Epithelial cell of proximal tubule (primary cell): ENCODE measurements at regions not wholly inside any gene's neighbourhood (a gene's known extent, or its start where the extent isn't known, plus 50 kb on each side); places are given as distances from the start of the nearest gene placed in this dataset.
A peak's percentile ranks its signal among the peaks of the same experiment; 100 is the strongest.

Experiments used
- DNase-seq: peaks from one replicate; pipeline ENCODE4 v3.0.0-alpha.2; 2011; ENCODE audit warnings: low read depth
- H3K4me3 ChIP-seq: 2 replicates; pipeline ENCODE4 v1.5.1; 2011; ENCODE audit warnings: low read depth, mild to moderate bottlenecking, low read length
- TF ChIP-seq, protein P1 (sequence below): conservative IDR thresholded peaks from 2 replicates; pipeline ENCODE4 v1.5.1; 2012; ENCODE audit warnings: low read depth, mild to moderate bottlenecking, low read length

DNA sequence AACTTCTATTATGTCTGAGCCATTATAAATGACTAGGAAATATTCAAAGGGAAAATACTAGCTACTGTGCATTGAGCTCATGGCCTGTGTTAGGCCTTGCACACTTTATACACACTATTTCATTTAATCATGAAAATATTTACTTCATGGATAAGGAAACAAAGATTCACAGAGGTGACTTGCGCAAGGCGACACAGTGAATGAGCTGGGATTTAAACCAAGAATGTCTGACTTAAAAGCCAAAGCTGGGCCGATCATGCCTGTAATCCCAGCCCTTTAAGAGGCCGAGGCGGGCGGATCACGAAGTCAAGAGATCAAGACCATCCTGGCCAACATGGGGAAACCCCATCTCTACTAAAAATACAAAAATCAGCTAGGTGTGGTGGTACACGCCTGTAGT is 231.5 kb downstream of the MIAT start:
- TF ChIP-seq, protein P1, sequence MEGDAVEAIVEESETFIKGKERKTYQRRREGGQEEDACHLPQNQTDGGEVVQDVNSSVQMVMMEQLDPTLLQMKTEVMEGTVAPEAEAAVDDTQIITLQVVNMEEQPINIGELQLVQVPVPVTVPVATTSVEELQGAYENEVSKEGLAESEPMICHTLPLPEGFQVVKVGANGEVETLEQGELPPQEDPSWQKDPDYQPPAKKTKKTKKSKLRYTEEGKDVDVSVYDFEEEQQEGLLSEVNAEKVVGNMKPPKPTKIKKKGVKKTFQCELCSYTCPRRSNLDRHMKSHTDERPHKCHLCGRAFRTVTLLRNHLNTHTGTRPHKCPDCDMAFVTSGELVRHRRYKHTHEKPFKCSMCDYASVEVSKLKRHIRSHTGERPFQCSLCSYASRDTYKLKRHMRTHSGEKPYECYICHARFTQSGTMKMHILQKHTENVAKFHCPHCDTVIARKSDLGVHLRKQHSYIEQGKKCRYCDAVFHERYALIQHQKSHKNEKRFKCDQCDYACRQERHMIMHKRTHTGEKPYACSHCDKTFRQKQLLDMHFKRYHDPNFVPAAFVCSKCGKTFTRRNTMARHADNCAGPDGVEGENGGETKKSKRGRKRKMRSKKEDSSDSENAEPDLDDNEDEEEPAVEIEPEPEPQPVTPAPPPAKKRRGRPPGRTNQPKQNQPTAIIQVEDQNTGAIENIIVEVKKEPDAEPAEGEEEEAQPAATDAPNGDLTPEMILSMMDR = no peak
- no peak overlapping the region for H3K4me3 ChIP-seq
- peak; percentile 15 for DNase-seq

- DNase-seq = no peak
- no peak overlapping the region for H3K4me3 ChIP-seq
- TF ChIP-seq, protein P1 = no peak
These were observed 232.4 kb downstream of the MIAT start for GRCh38 chr22:26889802-26890201.

DNA sequence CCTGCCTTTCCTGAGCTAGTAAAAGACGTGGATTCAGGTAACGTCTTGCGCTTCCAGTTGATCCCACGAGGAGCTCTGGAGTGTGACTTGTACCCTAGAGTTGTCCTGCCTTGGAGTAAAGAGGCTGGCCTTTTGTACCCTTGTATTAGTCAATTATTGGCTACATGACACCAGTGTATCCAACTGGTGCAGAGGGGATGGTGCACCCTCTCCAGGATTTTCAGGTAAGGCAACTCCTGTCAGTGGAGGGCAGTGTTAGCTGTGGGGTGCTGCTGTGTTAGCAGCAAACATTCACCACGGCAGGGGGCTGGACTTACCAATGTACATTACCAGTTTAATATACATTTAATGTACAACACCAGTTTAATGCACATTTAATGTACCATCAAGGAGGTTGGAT is 233.5 kb downstream of the MIAT start:
- H3K4me3 ChIP-seq = no peak overlapping the region
- TF ChIP-seq, protein P1 = peak; percentile 52
- peak; percentile 50 for DNase-seq

GRCh38 chr22:26891429-26891828 is 234.0 kb downstream of the MIAT start:
- H3K4me3 ChIP-seq = no peak overlapping the region
- TF ChIP-seq, protein P1 = no peak
- no peak for DNase-seq

DNA sequence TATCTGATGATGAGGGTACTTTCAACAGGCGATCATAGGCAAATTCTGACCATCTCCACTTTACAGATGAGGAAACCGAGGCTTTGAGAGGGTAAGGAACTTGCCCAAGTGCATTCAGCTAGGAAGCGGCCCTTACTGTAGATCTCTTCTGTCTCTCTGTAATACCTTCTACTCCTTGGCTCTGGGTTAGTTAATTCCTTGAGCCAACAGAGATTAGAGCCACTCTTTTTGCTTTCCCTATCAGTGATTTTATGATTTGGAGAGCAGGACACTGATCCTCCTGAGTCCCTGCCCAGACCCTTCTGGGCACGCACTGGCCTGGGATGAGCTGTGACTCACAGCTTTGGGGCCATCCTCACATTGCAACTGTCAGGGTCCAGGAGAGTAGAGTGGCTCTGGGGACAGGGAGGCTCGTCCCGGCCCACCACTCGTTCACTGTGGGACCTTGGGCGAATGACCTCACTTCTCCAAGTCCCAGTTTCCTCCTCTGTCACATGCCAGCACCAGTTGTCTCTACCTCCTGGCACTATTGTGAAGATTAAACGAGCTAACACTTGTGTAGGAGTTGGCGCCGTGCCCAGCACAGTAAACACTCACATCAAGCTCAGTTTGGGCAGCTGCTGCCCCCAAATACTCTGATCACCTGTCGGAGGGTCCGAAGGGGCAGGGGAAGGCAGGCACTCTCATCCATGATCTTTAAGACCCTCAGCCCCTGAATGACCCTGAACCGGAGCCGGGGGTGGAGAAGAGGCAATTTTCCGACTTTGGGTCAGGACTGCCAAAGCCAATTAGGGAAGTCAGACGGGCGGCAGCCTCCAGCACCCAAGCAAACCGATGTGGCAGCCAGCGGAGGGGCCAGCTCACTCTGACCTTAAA is 235.0 kb downstream of the MIAT start:
- no peak overlapping the region for H3K4me3 ChIP-seq
- TF ChIP-seq, protein P1 = no peak
- DNase-seq = no peak

DNA sequence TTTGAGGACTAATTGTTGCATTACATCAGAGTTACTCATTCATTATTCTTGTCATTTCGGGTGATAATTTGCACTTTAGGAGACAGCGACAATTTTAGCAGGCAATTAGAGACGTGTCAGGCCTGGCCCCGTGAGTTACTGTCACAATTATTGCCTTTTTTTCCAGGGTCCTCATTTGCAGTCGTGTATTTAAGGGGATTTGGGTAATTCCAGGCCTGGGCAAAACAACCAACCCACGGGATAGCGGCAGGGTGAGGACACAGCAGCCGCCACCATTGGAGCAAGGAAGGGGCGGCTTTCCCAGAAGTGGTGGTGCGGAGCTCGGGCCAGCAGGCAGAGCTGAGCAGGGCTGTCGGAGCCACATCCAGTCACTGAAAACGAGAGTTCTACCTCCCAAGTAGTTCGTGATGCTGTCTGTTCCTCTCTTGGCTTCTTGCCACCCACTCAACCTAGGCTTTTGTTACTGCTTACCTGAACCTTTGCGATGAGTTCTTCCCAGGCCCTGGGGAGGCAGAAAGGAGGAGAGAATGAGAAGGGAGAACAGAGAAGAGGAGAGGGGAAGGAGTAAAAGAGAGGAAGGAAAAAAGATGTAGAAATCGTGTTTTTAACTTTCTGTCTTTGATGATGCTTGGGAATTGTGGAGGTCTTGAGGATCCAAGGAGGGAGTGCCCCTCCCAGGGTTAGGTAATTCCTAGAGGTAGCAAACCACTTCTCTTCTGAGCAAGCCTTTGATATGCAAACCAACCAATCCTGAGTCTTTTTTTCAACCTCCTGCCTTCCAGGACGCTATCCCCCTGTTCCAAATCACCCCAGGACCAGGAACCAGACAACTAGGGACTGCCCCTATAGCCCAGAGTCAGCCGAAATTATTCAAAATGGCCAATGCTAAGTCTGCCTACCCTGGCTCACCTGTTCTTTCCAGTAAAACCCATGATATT is 236.1 kb downstream of the MIAT start:
- no peak overlapping the region for H3K4me3 ChIP-seq
- no peak for DNase-seq
- TF ChIP-seq, protein P1 = no peak
